ENCODE measurements at regions not wholly inside any gene's neighbourhood (a gene's known extent, or its start where the extent isn't known, plus 50 kb on each side); places are given as distances from the start of the nearest gene placed in this dataset.
"Not testable (repeated sequence)": the region's sequence is repeated elsewhere in the genome, so short reads cannot be mapped to it uniquely, and the experiment has no call there.

DNA sequence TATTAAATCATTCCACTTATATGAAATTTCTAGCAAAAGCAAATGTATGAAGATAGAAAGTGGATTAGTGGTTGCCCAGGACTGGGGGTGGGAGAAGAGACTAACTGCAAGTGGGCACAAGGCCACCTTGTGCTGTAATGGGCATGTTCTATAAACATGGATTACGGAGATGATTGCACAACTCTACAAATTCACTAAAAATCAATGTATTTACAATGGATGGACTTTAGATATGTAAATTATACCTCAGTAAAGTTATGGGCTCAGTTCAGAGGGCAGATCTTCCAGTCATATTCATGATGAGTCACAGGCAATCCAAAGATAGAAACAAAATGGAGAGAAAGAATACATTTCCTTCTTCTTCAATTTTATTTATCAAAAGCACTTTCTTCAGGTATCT, 173.9 kb downstream of the NDUFA12 start:
- DNase-seq (ENCODE audit: low spot score in 2 of 2): no peak
- Mint-ChIP-seq H3K4me1 (peaks cover 6% of the 10 kb centered on the region), H3K27me3 (peaks cover 13% of the 10 kb centered on the region), H3K27ac (ENCODE audit: low read depth) (no peak overlapping the region), H3K9me3 (no peaks in the 10 kb centered on the region), H3K4me3 (no peak overlapping the region), H3K36me3 (ENCODE audit: insufficient read depth) (no peaks in the 10 kb centered on the region)
- ATAC-seq (replicated peaks; ENCODE audit: extremely low read depth, poor library complexity, severe bottlenecking): no peak

DNA sequence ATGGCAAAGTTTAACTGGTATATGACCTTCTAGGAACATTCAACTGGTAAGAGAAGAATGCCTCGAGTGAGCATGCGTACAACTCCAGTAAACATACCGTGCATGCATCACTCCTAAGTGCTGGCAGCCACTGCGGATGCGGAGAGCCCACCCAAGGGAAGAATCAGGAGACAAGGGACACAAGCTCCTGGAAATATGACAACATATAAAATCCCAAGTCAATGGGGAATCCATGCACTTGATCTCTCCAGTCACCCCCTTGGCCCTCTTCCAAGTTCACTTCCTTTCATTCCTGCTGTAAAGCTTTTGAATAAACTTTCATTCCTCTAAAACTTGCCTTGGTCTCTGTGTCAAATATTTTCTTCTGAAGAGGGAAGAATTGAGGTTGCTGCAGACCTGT, 168.7 kb upstream of the TMCC3 start:
- Mint-ChIP-seq H3K4me1 (no peaks in the 10 kb centered on the region), H3K4me3 (no peak overlapping the region), H3K36me3 (ENCODE audit: insufficient read depth) (peaks cover 3% of the 10 kb centered on the region), H3K27me3 (peaks cover 11% of the 10 kb centered on the region), H3K9me3 (peaks cover 1% of the 10 kb centered on the region), H3K27ac (ENCODE audit: low read depth) (no peak overlapping the region)
- ATAC-seq (replicated peaks; ENCODE audit: extremely low read depth, poor library complexity, severe bottlenecking) (no peak), DNase-seq (ENCODE audit: low spot score in 2 of 2) (no peak)

DNA sequence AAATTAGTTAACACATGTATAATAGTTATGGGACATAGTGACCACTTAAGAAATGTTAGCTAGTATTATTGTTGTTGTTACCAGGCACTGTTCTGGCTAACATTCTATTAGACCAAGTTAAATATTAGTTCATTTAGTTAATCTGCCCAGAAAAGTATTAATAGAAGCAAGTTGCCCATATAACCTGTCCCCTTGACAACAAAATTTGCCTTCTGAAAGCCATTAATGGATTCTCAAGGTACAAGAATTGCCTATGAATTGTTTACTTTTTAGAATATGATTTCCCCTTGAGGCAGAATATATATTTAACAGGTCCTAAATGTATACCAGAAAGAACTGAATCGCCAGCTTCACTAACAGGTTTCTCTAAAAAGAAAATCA, 167.3 kb upstream of the TMCC3 start:
- ATAC-seq (replicated peaks; ENCODE audit: extremely low read depth, poor library complexity, severe bottlenecking) (no peak), DNase-seq (ENCODE audit: low spot score in 2 of 2) (no peak)
- Mint-ChIP-seq H3K27me3 (peaks cover 11% of the 10 kb centered on the region), H3K27ac (ENCODE audit: low read depth) (no peak overlapping the region), H3K36me3 (ENCODE audit: insufficient read depth) (no peaks in the 10 kb centered on the region), H3K4me1 (no peaks in the 10 kb centered on the region), H3K9me3 (peaks cover 14% of the 10 kb centered on the region), H3K4me3 (no peak overlapping the region)

DNA sequence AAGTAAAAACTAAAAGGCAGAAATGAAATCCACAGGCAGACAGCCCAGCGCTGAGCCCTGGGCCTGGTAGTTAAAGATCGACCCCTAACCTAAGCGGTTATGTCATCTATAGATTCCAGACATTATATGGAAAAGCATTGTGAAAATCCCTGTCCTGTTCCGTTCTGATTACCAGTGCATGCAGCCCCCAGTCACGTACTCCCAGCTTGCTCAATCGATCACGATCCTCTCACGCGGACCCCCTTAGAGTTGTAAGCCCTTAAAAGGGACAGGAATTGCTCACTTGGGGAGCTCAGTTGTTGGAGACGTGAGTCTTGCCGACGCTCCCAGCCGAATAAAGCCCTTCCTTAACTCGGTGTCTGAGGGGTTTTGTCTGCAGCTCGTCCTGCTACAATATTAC, 166.8 kb upstream of the TMCC3 start:
- DNase-seq (ENCODE audit: low spot score in 2 of 2); H3K36me3 Mint-ChIP-seq (ENCODE audit: insufficient read depth); H3K4me1 Mint-ChIP-seq; H3K27ac Mint-ChIP-seq (ENCODE audit: low read depth); H3K4me3 Mint-ChIP-seq; ATAC-seq (replicated peaks; ENCODE audit: extremely low read depth, poor library complexity, severe bottlenecking): not testable (repeated sequence)
- Mint-ChIP-seq H3K27me3 (peaks cover 11% of the 10 kb centered on the region), H3K9me3 (peaks cover 14% of the 10 kb centered on the region)

DNA sequence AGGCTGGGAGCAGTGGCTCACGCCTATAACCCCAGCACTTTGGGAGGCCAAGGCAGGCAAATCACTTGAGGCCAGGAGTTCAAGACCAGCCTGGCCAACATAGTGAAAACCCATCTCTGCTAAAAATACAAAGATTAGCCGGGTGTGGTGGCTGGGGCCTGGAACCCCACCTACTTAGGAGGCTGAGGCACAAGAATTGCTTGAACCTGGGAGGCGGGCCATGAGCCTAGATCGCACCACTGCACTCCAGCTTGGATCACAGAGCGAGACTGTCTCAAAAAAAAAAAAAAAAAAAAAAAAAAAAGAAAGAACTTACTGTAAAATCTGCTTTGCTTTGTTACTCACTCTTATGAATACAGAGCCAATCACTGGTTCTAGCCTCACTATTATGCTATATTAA, 166.4 kb upstream of the TMCC3 start:
- Mint-ChIP-seq H3K9me3 (peaks cover 14% of the 10 kb centered on the region), H3K27me3 (peaks cover 11% of the 10 kb centered on the region)
- DNase-seq (ENCODE audit: low spot score in 2 of 2); H3K4me3 Mint-ChIP-seq; H3K36me3 Mint-ChIP-seq (ENCODE audit: insufficient read depth); H3K4me1 Mint-ChIP-seq; H3K27ac Mint-ChIP-seq (ENCODE audit: low read depth); ATAC-seq (replicated peaks; ENCODE audit: extremely low read depth, poor library complexity, severe bottlenecking): not testable (repeated sequence)

DNA sequence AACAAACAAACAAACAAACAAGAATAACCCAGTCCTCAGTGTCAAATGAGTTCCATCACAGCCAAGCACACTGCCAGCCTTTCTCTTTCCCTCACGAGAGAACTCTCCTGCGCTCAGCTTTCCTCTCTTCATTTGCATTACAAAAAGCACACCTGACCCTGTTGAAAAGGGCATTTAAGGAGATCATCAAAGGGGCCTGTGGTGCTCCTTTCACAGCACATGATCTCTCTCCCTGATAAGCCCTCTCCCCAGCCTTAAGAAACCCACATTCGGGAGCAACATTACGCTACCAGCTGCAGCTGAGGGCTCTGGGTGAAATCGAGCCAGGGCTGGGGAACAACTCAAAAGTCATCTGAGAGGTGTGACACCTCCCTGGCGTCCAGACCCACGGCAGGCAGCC, 165.6 kb upstream of the TMCC3 start:
- no peak overlapping the region for H3K4me3 Mint-ChIP-seq
- no peaks in the 10 kb centered on the region for H3K36me3 Mint-ChIP-seq (ENCODE audit: insufficient read depth)
- no peak overlapping the region for H3K27ac Mint-ChIP-seq (ENCODE audit: low read depth)
- no peaks in the 10 kb centered on the region for H3K4me1 Mint-ChIP-seq
- DNase-seq (ENCODE audit: low spot score in 2 of 2) (no peak), ATAC-seq (replicated peaks; ENCODE audit: extremely low read depth, poor library complexity, severe bottlenecking) (no peak)
- peaks cover 11% of the 10 kb centered on the region for H3K27me3 Mint-ChIP-seq
- H3K9me3 Mint-ChIP-seq: peaks cover 14% of the 10 kb centered on the region

DNA sequence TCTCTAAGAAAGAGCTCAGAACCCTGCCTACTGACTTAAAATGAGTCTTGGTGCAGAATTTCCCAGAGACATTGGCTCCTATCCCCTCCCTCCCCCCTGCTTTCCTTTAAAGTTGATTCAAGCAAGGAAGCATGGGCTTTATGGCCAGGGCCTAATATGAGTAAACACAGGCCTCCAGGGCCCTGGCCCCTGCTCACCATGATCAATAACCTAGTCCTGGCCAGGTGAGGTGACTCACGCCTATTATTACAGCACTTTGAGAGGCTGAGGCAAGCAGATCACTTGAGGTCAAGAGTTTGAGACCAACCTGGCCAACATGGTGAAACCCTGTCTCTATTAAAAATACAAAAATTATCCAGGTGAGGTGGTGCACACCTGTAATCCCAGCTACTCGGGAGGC, 165.1 kb upstream of the TMCC3 start:
- Mint-ChIP-seq H3K4me3 (no peak overlapping the region), H3K9me3 (peaks cover 14% of the 10 kb centered on the region), H3K4me1 (no peaks in the 10 kb centered on the region), H3K27ac (ENCODE audit: low read depth) (no peak overlapping the region), H3K27me3 (peaks cover 11% of the 10 kb centered on the region), H3K36me3 (ENCODE audit: insufficient read depth) (no peaks in the 10 kb centered on the region)
- no peak for DNase-seq (ENCODE audit: low spot score in 2 of 2)
- ATAC-seq (replicated peaks; ENCODE audit: extremely low read depth, poor library complexity, severe bottlenecking): no peak

DNA sequence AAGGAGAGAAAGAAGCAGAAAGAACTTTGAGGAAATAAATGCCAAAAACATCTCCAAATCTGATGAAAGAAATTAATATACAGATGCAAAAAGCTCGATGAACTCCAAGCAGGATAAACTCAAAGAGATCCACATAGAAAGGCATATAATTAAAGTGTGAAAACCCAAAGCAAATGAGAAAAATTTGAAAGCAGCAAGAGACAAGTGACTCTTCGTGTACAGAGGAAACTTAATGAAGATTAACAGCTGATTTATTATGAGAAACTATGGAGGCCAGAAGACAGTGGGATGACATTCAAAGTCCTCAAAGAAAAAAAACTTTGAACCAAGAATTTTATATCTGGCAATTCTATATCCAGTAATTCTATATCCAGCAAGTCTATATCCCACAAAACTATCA, 163.0 kb upstream of the TMCC3 start:
- H3K9me3 Mint-ChIP-seq: peaks cover 14% of the 10 kb centered on the region
- H3K27ac Mint-ChIP-seq (ENCODE audit: low read depth): no peak overlapping the region
- no peak overlapping the region for H3K4me3 Mint-ChIP-seq
- peaks cover 8% of the 10 kb centered on the region for H3K27me3 Mint-ChIP-seq
- H3K4me1 Mint-ChIP-seq: no peaks in the 10 kb centered on the region
- H3K36me3 Mint-ChIP-seq (ENCODE audit: insufficient read depth): no peaks in the 10 kb centered on the region
- ATAC-seq (replicated peaks; ENCODE audit: extremely low read depth, poor library complexity, severe bottlenecking) (no peak), DNase-seq (ENCODE audit: low spot score in 2 of 2) (no peak)

DNA sequence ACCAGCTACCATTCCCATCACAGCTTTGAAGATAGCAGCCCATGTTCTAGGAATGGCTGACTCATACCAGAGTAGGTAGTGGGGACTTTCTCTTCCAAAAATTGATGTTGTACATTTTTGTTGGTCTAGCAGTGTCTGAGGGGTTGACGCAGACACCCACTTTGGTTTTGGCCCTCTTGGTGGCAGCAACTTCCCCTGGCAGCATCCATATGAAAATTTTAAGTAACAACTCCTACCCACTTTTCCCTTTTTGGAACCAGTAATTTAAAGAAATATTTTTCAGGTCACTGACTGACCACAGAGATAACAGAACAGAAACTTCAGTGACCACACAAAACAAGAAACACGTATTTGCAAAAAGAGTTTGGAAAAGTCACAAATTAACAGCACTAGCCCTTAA, 162.0 kb upstream of the TMCC3 start:
- Mint-ChIP-seq H3K4me1 (no peaks in the 10 kb centered on the region), H3K27ac (ENCODE audit: low read depth) (no peak overlapping the region), H3K36me3 (ENCODE audit: insufficient read depth) (no peaks in the 10 kb centered on the region), H3K27me3 (peaks cover 8% of the 10 kb centered on the region), H3K4me3 (no peak overlapping the region), H3K9me3 (peaks cover 14% of the 10 kb centered on the region)
- ATAC-seq (replicated peaks; ENCODE audit: extremely low read depth, poor library complexity, severe bottlenecking) (no peak), DNase-seq (ENCODE audit: low spot score in 2 of 2) (no peak)

DNA sequence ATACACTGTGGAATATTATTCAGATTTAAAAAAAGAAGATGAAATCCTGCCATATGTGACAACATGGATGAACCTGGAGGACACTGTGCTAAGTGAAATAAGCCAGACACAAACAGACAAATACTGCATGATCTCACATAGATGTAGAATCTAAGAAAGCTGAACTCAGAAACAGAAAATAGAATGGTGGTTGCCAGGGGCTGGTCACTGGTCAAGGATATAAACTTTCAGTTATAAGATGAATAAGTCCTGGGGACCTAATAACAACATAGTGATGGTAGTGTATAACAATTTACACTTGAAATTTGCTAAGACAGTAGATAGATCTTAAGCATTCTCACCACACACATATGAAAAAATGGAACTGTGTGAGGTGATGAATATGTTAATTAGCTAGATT, 161.3 kb upstream of the TMCC3 start:
- Mint-ChIP-seq H3K27ac (ENCODE audit: low read depth) (no peak overlapping the region), H3K4me1 (no peaks in the 10 kb centered on the region), H3K36me3 (ENCODE audit: insufficient read depth) (no peaks in the 10 kb centered on the region), H3K27me3 (peaks cover 8% of the 10 kb centered on the region), H3K4me3 (no peak overlapping the region), H3K9me3 (peaks cover 14% of the 10 kb centered on the region)
- ATAC-seq (replicated peaks; ENCODE audit: extremely low read depth, poor library complexity, severe bottlenecking): no peak
- DNase-seq (ENCODE audit: low spot score in 2 of 2): no peak

DNA sequence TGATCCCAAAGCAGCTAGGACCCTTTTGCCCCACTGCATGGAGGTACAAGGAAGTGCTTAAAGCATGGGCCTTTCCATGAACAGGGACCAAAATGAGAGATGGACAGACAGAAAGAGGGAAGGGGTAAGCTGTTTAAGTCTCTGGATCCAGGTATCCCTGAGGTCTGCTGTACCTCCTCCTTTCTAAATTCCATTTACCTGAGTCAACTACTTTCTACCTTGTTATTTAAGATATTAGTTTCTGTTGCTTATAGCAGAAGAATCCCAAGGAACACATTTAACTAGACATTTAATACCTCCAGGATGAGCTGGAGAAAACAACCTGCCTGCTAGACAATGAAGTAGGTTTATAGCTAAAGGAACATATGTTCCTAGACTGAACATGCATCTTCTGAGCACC, 157.6 kb upstream of the TMCC3 start:
- peaks cover 3% of the 10 kb centered on the region for H3K9me3 Mint-ChIP-seq
- no peak overlapping the region for H3K27ac Mint-ChIP-seq (ENCODE audit: low read depth)
- H3K4me3 Mint-ChIP-seq: no peak overlapping the region
- ATAC-seq (replicated peaks; ENCODE audit: extremely low read depth, poor library complexity, severe bottlenecking) (no peak), DNase-seq (ENCODE audit: low spot score in 2 of 2) (no peak)
- no peaks in the 10 kb centered on the region for H3K4me1 Mint-ChIP-seq
- no peaks in the 10 kb centered on the region for H3K36me3 Mint-ChIP-seq (ENCODE audit: insufficient read depth)
- peaks cover 19% of the 10 kb centered on the region for H3K27me3 Mint-ChIP-seq

DNA sequence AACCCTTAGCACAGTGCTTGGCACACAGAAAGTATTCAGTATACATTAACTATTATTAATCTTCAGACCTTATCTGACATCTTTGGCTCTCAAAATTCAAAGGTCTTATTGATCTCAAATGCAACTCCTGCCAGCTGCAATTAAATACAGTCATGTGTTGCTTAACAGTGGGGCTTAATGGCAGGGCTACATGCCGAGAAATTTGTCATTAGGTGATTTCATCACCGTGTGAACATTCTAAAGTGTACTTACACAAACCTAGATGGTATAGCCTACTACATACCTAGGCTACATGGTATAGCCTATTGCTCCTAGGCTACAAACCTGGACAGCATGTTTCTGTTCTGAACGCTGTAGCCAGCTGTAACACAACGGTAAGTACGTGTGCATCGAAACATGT, 156.3 kb upstream of the TMCC3 start:
- Mint-ChIP-seq H3K36me3 (ENCODE audit: insufficient read depth) (peaks cover 2% of the 10 kb centered on the region), H3K27me3 (peaks cover 19% of the 10 kb centered on the region), H3K9me3 (no peaks in the 10 kb centered on the region), H3K4me1 (no peaks in the 10 kb centered on the region), H3K4me3 (no peak overlapping the region), H3K27ac (ENCODE audit: low read depth) (no peak overlapping the region)
- ATAC-seq (replicated peaks; ENCODE audit: extremely low read depth, poor library complexity, severe bottlenecking): no peak
- DNase-seq (ENCODE audit: low spot score in 2 of 2): no peak

DNA sequence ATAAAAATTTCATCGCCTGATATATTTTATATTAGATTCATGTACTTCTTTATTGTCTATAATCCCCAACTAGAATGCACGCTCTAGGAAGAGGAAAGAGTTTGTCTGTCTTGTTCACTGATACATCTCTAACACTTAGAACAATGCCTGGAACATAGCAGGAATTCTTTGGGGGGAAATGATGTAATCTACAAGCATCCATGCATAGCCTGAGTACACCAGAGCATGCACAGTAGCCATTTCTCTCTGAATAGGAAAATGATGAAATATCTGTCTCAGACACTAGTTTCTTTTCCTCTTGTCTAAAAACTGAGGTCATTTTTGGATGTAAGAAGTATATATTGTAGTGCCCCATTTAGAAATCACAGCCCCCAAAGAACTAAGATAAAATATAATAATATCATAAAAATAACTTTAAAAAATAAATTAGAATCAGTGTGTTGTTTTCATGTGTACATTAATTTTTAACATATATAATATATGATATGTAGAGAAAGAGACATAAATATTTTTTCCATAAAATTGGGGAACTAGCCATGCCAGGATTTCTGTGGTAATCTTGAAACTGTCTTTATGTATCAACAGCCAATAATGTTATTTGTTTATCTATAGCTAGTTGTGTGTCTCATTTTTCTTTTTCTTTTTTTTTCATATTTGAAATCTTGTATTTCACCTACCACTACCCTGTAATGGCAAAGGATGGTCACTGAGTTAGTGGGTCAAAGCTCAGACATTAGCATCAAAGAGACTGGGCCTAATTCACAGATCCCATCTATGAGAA, 155.6 kb upstream of the TMCC3 start:
- no peak for ATAC-seq (replicated peaks; ENCODE audit: extremely low read depth, poor library complexity, severe bottlenecking)
- Mint-ChIP-seq H3K27ac (ENCODE audit: low read depth) (no peak overlapping the region), H3K36me3 (ENCODE audit: insufficient read depth) (peaks cover 2% of the 10 kb centered on the region), H3K4me1 (no peaks in the 10 kb centered on the region), H3K4me3 (no peak overlapping the region), H3K9me3 (no peaks in the 10 kb centered on the region), H3K27me3 (peaks cover 19% of the 10 kb centered on the region)
- DNase-seq (ENCODE audit: low spot score in 2 of 2): no peak
